ENCODE measurements at regions not wholly inside any gene's neighbourhood (a gene's known extent, or its start where the extent isn't known, plus 50 kb on each side); places are given as distances from the start of the nearest gene placed in this dataset.

DNA sequence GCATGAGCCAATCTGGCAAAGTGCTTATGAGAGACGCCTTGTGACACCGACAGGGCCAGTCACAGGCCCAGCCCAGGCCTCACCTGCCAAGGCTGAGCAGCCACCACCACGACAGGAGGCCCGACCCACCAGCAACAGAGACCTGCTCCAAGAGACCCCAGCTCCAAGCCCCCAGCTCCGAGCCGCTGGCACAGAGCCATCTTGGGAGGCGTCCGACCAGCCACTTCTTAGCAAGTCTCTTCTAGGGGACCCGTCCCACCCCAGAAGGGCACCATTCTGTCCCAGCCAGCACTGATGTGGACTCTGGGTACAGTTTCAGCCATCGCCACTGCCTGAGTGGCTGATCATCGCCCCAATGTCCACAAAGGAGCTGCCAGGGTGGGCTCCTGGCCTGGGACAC lies 290.7 kb upstream of the SALL3 start:
- Mint-ChIP-seq H3K4me1 (no peaks in the 10 kb centered on the region), H3K27ac (no peak overlapping the region), H3K9me3 (no peaks in the 10 kb centered on the region), H3K27me3 (peaks cover 3% of the 10 kb centered on the region), H3K36me3 (no peaks in the 10 kb centered on the region), H3K4me3 (no peak overlapping the region)

DNA sequence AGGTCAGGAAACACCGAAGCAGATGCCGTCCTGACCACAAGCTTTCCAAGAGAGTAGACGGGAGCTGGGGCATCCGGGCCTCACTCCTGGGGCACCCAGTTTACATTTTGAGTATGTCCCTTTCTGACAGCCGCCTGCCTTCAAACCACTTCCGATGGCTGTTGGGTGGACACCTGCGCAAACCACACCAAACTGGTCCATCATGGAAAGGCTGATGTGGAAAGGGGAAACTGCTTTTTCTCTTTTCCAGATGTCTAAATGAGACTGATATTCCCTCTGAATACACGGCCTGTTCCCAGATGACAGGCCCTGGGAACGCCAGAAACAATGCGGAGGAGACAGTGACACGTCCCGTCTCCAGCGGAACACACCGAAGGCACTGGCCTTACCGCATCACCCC lies 290.0 kb upstream of the SALL3 start:
- Mint-ChIP-seq H3K4me3 (no peak overlapping the region), H3K27ac (no peak overlapping the region), H3K4me1 (no peaks in the 10 kb centered on the region), H3K36me3 (no peaks in the 10 kb centered on the region), H3K27me3 (peaks cover 3% of the 10 kb centered on the region), H3K9me3 (no peaks in the 10 kb centered on the region)

DNA sequence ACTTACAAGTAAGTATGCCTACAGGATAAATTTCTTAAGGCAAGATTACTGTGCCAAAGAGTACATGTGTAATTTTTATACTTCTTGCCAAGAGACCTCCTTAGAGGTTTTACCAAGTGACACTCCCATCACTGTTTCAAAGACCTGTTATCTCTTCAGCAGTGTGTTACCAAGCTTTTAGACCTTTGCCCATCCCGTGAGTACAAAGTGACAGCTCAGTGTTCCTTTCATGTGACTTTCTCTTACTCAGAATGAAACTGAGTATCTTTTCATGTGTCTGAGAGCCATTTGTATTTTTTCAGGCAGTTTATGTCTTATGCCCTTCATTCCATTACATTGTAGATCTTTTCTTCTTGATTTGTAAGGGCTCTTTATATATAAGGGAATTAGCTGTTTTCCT lies 287.5 kb upstream of the SALL3 start:
- Mint-ChIP-seq H3K4me3 (no peak overlapping the region), H3K27me3 (peaks cover 3% of the 10 kb centered on the region), H3K27ac (no peak overlapping the region), H3K9me3 (no peaks in the 10 kb centered on the region), H3K36me3 (no peaks in the 10 kb centered on the region), H3K4me1 (no peaks in the 10 kb centered on the region)

GRCh38 chr18:78693429-78693828 lies 286.2 kb upstream of the SALL3 start:
- no peak overlapping the region for H3K4me3 Mint-ChIP-seq
- H3K9me3 Mint-ChIP-seq: no peaks in the 10 kb centered on the region
- H3K27ac Mint-ChIP-seq: no peak overlapping the region
- H3K4me1 Mint-ChIP-seq: no peaks in the 10 kb centered on the region
- no peaks in the 10 kb centered on the region for H3K36me3 Mint-ChIP-seq
- peaks cover 3% of the 10 kb centered on the region for H3K27me3 Mint-ChIP-seq

DNA sequence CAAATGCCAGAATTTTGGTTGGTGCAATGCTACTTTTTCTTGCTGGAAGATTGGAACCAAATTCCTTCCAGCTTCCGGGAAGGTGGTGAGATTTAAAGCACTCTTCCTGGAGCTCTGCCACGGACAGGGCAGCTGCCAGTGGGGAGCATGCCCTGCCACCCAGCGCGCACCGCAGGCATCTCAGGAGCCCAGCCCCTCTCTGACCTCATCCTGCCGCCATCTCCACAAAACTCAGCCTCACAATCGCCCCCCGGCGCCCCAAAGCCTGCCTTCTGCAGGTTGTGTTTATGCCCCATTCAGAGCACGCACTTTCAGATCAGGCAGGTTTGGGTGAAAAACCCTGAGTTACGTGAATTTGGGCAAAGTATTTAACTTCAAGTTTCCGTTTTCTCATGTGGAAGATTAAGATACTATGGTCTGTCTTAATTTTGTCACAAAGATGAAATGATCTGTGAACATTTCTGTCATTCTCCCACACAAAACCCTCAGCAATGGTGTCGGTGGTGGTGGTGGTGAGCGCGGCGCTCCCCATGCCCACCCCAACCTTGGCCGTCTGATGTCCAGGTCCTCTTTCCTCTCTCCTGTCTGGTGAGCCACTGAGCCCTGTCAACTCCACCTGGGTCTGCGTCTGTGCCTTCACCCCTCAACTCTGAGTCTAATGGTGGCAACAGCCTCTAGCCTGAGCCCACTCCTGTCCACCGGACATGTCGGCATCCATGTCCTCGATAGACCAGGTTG lies 282.8 kb upstream of the SALL3 start:
- no peaks in the 10 kb centered on the region for H3K4me1 Mint-ChIP-seq
- peaks cover 4% of the 10 kb centered on the region for H3K27me3 Mint-ChIP-seq
- no peaks in the 10 kb centered on the region for H3K36me3 Mint-ChIP-seq
- no peaks in the 10 kb centered on the region for H3K9me3 Mint-ChIP-seq
- H3K4me3 Mint-ChIP-seq: no peak overlapping the region
- H3K27ac Mint-ChIP-seq: no peak overlapping the region

DNA sequence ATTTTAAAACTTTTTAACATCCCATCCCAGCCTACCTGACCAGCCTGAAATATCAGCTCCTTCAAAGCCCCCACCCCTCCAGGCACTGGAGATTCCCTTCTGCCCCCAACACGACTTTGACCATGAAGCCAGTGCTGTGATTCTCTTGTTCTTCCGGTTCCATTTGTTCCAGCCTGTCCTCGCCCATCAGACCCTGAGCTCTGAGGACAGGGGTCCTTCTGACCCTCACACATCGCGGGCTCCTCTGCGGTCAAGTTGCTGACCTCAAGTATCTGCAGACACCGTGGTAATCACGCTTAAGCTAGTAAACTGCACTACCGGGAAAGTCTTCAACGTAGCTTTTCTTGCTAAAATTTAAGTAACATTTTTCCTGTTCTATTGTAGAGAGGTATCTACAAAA lies 282.2 kb upstream of the SALL3 start:
- H3K9me3 Mint-ChIP-seq: no peaks in the 10 kb centered on the region
- H3K27me3 Mint-ChIP-seq: peaks cover 7% of the 10 kb centered on the region
- no peaks in the 10 kb centered on the region for H3K4me1 Mint-ChIP-seq
- no peak overlapping the region for H3K27ac Mint-ChIP-seq
- H3K4me3 Mint-ChIP-seq: no peak overlapping the region
- no peaks in the 10 kb centered on the region for H3K36me3 Mint-ChIP-seq

DNA sequence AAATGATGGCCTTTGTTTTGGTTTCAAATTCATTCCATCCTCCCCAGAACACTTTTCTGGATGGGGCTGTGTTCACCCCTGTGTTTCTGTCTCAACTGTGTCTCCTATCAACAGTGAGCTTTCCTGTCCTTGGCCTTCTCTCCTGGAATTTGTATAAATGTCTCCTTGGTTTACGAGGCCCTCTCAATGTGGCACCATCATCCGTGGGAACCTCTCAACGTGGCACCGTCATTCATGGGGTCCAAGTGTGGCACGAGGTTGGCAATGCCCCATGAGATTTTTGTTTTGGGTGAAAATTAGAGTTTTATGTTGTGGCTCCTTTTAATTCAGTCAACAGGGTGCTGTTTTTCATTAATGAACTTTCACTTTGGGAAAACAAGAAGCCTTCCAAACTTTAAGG lies 280.7 kb upstream of the SALL3 start:
- Mint-ChIP-seq H3K9me3 (no peaks in the 10 kb centered on the region), H3K27me3 (peaks cover 4% of the 10 kb centered on the region), H3K4me3 (no peak overlapping the region), H3K4me1 (no peaks in the 10 kb centered on the region), H3K27ac (no peak overlapping the region), H3K36me3 (no peaks in the 10 kb centered on the region)

- Mint-ChIP-seq H3K4me3 (no peak overlapping the region), H3K9me3 (peaks cover 1% of the 10 kb centered on the region), H3K27me3 (peaks cover 4% of the 10 kb centered on the region), H3K27ac (no peak overlapping the region), H3K4me1 (no peaks in the 10 kb centered on the region), H3K36me3 (no peaks in the 10 kb centered on the region)
Observed at GRCh38 chr18:78699499-78699898, 280.1 kb upstream of the SALL3 start.

DNA sequence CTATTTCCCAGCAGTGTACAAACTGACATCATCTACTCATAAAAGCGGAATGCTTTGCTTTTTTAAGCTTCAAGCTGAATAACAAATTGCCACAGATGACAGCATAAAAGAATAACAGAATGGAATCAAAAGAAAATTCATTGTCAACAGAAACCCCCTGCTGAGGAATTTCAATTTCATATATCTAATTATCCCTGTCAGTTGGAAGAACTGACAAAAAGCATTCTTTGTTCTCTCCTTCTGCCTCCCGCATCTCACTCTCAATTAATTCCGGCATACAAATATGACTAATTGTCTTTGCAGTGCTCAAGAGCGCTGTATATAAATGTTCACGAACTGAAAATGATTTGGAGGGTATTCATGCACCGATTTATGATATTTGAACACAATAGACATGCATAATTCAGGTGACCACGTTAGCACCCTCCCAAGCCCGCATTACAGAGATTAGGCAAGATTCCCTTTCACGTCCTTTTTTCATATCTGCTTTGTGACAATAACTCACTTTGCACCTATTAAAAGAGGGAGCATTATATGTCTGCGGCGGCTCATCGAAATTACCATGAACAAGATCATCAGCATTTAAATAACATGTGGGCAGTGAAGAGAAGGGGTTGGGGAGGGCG lies 277.7 kb upstream of the SALL3 start:
- no peak overlapping the region for H3K4me3 Mint-ChIP-seq
- H3K36me3 Mint-ChIP-seq: no peaks in the 10 kb centered on the region
- H3K4me1 Mint-ChIP-seq: no peaks in the 10 kb centered on the region
- H3K27ac Mint-ChIP-seq: no peak overlapping the region
- H3K27me3 Mint-ChIP-seq: peaks cover 4% of the 10 kb centered on the region
- H3K9me3 Mint-ChIP-seq: peaks cover 4% of the 10 kb centered on the region

- Mint-ChIP-seq H3K4me3 (no peak overlapping the region), H3K27ac (no peak overlapping the region), H3K36me3 (no peaks in the 10 kb centered on the region), H3K9me3 (peaks cover 12% of the 10 kb centered on the region), H3K4me1 (no peaks in the 10 kb centered on the region), H3K27me3 (peaks cover 4% of the 10 kb centered on the region)
Observed at GRCh38 chr18:78703291-78703690, 276.3 kb upstream of the SALL3 start.

DNA sequence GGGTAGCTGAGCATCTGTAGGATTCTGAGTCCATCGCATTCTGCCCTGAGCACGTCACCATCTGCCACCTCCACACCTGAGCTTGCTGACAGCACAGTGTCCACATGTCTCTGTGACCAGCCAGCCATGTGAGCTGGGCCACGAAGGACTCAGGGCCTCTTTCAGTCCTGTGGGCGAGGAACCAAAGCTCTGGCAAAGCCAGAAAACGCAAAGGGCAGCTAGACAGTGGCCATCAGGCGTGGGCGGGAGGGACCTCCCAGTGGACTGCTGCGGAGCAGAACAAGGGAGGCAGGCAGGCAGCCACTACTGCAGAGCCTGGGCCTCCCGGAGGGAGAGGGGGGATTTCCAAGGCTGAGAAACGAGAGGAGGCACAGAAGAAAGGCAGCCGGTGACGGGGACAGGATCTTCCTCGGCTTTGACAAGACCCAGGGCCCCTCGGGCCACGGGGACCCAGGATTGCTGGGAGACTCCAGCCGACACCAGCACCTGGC lies 274.6 kb upstream of the SALL3 start:
- Mint-ChIP-seq H3K9me3 (peaks cover 20% of the 10 kb centered on the region), H3K4me1 (no peaks in the 10 kb centered on the region), H3K36me3 (no peaks in the 10 kb centered on the region), H3K27ac (no peak overlapping the region), H3K27me3 (peaks cover 4% of the 10 kb centered on the region), H3K4me3 (no peak overlapping the region)

- Mint-ChIP-seq H3K27me3 (no peaks in the 10 kb centered on the region), H3K9me3 (peaks cover 20% of the 10 kb centered on the region), H3K4me1 (no peaks in the 10 kb centered on the region), H3K36me3 (no peaks in the 10 kb centered on the region), H3K27ac (no peak overlapping the region), H3K4me3 (no peak overlapping the region)
Observed at GRCh38 chr18:78709261-78709809, 270.3 kb upstream of the SALL3 start.

DNA sequence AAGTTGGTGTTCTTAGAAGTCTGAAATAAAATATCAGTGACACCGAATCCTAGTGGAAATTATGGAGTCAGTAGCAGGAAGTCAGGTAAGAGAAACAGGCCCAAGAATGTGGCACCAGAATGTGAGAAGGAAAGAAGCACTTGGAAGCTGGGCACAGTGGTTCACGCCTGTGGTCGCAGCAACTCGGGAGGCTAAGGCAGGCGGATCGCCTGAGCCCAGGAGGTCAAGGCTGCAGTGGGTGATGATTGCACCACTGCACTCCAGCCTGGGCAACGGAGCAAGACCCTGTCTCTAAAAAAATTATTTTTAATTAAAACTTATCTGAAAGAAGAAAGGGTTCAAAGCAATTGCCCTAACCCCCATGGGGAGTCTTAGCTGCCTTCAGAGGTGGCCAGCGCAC lies 268.3 kb upstream of the SALL3 start:
- Mint-ChIP-seq H3K36me3 (no peaks in the 10 kb centered on the region), H3K9me3 (peaks cover 16% of the 10 kb centered on the region), H3K4me3 (no peak overlapping the region), H3K4me1 (no peaks in the 10 kb centered on the region), H3K27ac (no peak overlapping the region), H3K27me3 (no peaks in the 10 kb centered on the region)

DNA sequence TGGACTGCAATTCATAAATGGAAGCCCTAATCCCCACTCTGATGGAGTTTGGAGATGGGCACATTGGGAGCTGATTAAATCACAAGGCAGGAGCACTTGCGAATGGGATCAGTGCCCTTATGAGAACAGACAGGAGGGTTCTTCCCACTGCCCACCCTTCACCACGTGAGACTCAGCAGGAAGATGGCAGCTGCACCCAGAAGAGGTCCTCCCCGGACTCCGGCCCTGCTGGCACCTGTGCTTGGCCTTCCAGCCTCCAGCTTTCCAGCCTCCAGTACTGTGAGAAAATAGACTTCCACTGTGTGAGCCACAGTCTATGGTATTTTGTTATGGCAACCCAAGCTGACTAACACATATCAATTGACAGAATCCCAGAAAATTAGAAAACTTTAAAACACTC lies 267.6 kb upstream of the SALL3 start:
- no peaks in the 10 kb centered on the region for H3K4me1 Mint-ChIP-seq
- H3K27ac Mint-ChIP-seq: no peak overlapping the region
- no peaks in the 10 kb centered on the region for H3K27me3 Mint-ChIP-seq
- peaks cover 16% of the 10 kb centered on the region for H3K9me3 Mint-ChIP-seq
- H3K36me3 Mint-ChIP-seq: no peaks in the 10 kb centered on the region
- no peak overlapping the region for H3K4me3 Mint-ChIP-seq

DNA sequence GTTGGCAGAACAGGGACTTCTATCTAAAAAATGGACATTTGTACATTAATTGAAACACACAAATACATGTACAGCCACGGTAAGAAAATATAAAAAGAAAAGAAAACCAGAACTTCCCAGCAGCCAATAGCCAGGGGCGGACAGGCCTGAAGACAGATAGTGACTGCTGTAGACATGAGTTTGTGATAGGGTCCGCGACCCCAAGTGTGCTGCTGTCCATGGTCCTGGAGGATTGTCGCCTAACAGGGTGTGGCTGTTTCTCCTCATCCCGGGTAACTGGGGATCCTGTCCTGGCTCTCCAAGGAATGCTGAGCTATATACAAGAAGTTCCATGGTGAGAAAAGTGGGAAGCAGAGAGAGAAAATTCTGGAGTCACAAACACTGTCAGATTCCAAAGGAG lies 266.5 kb upstream of the SALL3 start:
- no peaks in the 10 kb centered on the region for H3K4me1 Mint-ChIP-seq
- no peaks in the 10 kb centered on the region for H3K36me3 Mint-ChIP-seq
- peaks cover 10% of the 10 kb centered on the region for H3K9me3 Mint-ChIP-seq
- no peak overlapping the region for H3K27ac Mint-ChIP-seq
- H3K4me3 Mint-ChIP-seq: no peak overlapping the region
- H3K27me3 Mint-ChIP-seq: no peaks in the 10 kb centered on the region

- Mint-ChIP-seq H3K36me3 (no peaks in the 10 kb centered on the region), H3K4me1 (no peaks in the 10 kb centered on the region), H3K27me3 (no peaks in the 10 kb centered on the region), H3K27ac (no peak overlapping the region), H3K4me3 (no peak overlapping the region), H3K9me3 (peaks cover 3% of the 10 kb centered on the region)
Observed at GRCh38 chr18:78713726-78714125, 265.9 kb upstream of the SALL3 start.

All from activated naive CD4-positive, alpha-beta T cell treated with anti-CD3 and anti-CD28 coated beads, Interleukin-2, amount 50 U/mL, for 24 hours (primary cell).